Liver (tissue), 8 donors: ENCODE measurements at regions not wholly inside any gene's neighbourhood (a gene's known extent, or its start where the extent isn't known, plus 50 kb on each side); places are given as distances from the start of the nearest gene placed in this dataset.

Experiments used
- DNase-seq: peaks from one replicate; pipeline ENCODE4 v3.0.0-alpha.2; 2017; ENCODE audit warnings: low spot score
- H3K27ac ChIP-seq, 2 donors: one replicate each; pipeline ENCODE4 v1.7.0; 2013; ENCODE audit warnings: inconsistent platforms in 2 of 2, low read length in 2 of 2, control low read depth in 1 of 2, low read depth in 1 of 2, mild to moderate bottlenecking in 1 of 2
- H3K27me3 ChIP-seq, 4 donors: one replicate each; pipeline versions ENCODE4 v1.6.1 to v1.7.0; 2013; ENCODE audit warnings: low read length in 3 of 4, inconsistent platforms in 1 of 4, mild to moderate bottlenecking in 1 of 4, moderate library complexity in 1 of 4; ENCODE audit not compliant: control insufficient read depth in 4 of 4, insufficient read depth in 4 of 4
- H3K36me3 ChIP-seq, 4 donors: one replicate each; pipeline versions ENCODE4 v1.6.1 to v1.7.0; 2013; ENCODE audit warnings: low read length in 3 of 4, mild to moderate bottlenecking in 3 of 4, low read depth in 1 of 4, moderate library complexity in 1 of 4; ENCODE audit not compliant: control insufficient read depth in 4 of 4, insufficient read depth in 3 of 4
- H3K4me1 ChIP-seq, 4 donors: one replicate each; pipeline versions ENCODE4 v1.6.1 to v1.7.0; 2013; ENCODE audit warnings: low read length in 3 of 4, mild to moderate bottlenecking in 3 of 4, moderate library complexity in 1 of 4; ENCODE audit not compliant: control insufficient read depth in 4 of 4, insufficient read depth in 4 of 4
- H3K4me3 ChIP-seq, 3 donors: one replicate each; pipeline versions ENCODE4 v1.6.1 to v1.7.0; 2013; ENCODE audit warnings: low read length in 3 of 3, control low read depth in 1 of 3, low read depth in 1 of 3, mild to moderate bottlenecking in 1 of 3
- H3K9ac ChIP-seq, 2 donors: one replicate each; pipeline ENCODE4 v1.7.0; 2013; ENCODE audit warnings: low read length in 2 of 2, mild to moderate bottlenecking in 2 of 2, moderate library complexity in 2 of 2, control low read depth in 1 of 2, low read depth in 1 of 2
- H3K9me3 ChIP-seq, 4 donors: one replicate each; pipeline versions ENCODE4 v1.6.1 to v1.7.0; 2013; ENCODE audit warnings: low read length in 3 of 4; ENCODE audit not compliant: control insufficient read depth in 4 of 4
- ATF3 ChIP-seq: IDR thresholded peaks from 2 replicates; pipeline ENCODE4 v1.6.1; 2016; ENCODE audit warnings: antibody characterized with exemption
- EGR1 ChIP-seq, 2 donors: IDR thresholded peaks; 2 replicates each; pipeline ENCODE4 v1.6.1; 2016 to 2018; ENCODE audit warnings: antibody characterized with exemption in 2 of 2, low read depth in 2 of 2
- FOXA1 ChIP-seq: IDR thresholded peaks from 2 replicates; pipeline ENCODE4 v1.6.1; 2016; ENCODE audit warnings: antibody characterized with exemption
- FOXA2 ChIP-seq: IDR thresholded peaks from 2 replicates; pipeline ENCODE4 v1.6.1; 2016; ENCODE audit warnings: antibody characterized with exemption
- GABPA ChIP-seq, 2 donors: IDR thresholded peaks in 1 of 2; conservative IDR thresholded peaks in 1 of 2; 2 replicates each; pipeline ENCODE4 v1.6.1; 2016; ENCODE audit warnings: antibody characterized with exemption in 2 of 2, mild to moderate bottlenecking in 1 of 2, moderate library complexity in 1 of 2
- HNF4A ChIP-seq, 2 donors: conservative IDR thresholded peaks; 2 replicates each; pipeline ENCODE4 v1.6.1; 2016; ENCODE audit warnings: antibody characterized with exemption in 2 of 2, mild to moderate bottlenecking in 2 of 2
- HNF4G ChIP-seq: IDR thresholded peaks from 2 replicates; pipeline ENCODE4 v1.6.1; 2016; ENCODE audit warnings: antibody characterized with exemption
- JUND ChIP-seq, 2 donors: IDR thresholded peaks; 2 replicates each; pipeline ENCODE4 v1.6.1; 2016; ENCODE audit warnings: antibody characterized with exemption in 2 of 2
- MAX ChIP-seq: IDR thresholded peaks from 2 replicates; pipeline ENCODE4 v1.6.1; 2016; ENCODE audit warnings: antibody characterized with exemption
- NR2F2 ChIP-seq: IDR thresholded peaks from 2 replicates; pipeline ENCODE4 v1.6.1; 2016; ENCODE audit warnings: antibody characterized with exemption
- RAD21 ChIP-seq, 2 donors: IDR thresholded peaks; 2 replicates each; pipeline ENCODE4 v1.6.1; 2016; ENCODE audit warnings: antibody characterized with exemption in 2 of 2, mild to moderate bottlenecking in 2 of 2
- REST ChIP-seq: IDR thresholded peaks from 2 replicates; pipeline ENCODE4 v1.6.1; 2016; ENCODE audit warnings: antibody characterized with exemption, mild to moderate bottlenecking
- RXRA ChIP-seq, 2 donors: IDR thresholded peaks; 2 replicates each; pipeline ENCODE4 v1.6.1; 2017 to 2018; ENCODE audit warnings: antibody characterized with exemption in 2 of 2, mild to moderate bottlenecking in 1 of 2
- SP1 ChIP-seq: IDR thresholded peaks from 2 replicates; pipeline ENCODE4 v1.6.1; 2018; ENCODE audit warnings: antibody characterized with exemption, mild to moderate bottlenecking
- TAF1 ChIP-seq: conservative IDR thresholded peaks from 2 replicates; pipeline ENCODE4 v1.6.1; 2016; ENCODE audit warnings: antibody characterized with exemption, mild to moderate bottlenecking
- YY1 ChIP-seq: IDR thresholded peaks from 2 replicates; pipeline ENCODE4 v1.6.1; 2016; ENCODE audit warnings: antibody characterized with exemption, mild to moderate bottlenecking
- ZBTB33 ChIP-seq: IDR thresholded peaks from 2 replicates; pipeline ENCODE4 v1.6.1; 2016; ENCODE audit warnings: antibody characterized with exemption
- WGBS: extraction: QIAGEN DNeasy Blood & Tissue Kit; methylation state at CpG from one replicate; pipeline ENCODE4 v1.1.7; 2013; 5-methylcytosine and 5-hydroxymethylcytosine counted together
- TF ChIP-seq, protein P1 (sequence below): fragments of 150-350 bp; IDR thresholded peaks from 2 replicates; pipeline ENCODE4 v1.5.1; 2017; ENCODE audit warnings: improper control_type of control experiment, low read depth, low read length; ENCODE audit not compliant: missing input control
- donor health status: healthy.
- donor health status: healthy.
- donor health status: healthy.
- donor health status: healthy.
- donor health status: healthy.

DNA sequence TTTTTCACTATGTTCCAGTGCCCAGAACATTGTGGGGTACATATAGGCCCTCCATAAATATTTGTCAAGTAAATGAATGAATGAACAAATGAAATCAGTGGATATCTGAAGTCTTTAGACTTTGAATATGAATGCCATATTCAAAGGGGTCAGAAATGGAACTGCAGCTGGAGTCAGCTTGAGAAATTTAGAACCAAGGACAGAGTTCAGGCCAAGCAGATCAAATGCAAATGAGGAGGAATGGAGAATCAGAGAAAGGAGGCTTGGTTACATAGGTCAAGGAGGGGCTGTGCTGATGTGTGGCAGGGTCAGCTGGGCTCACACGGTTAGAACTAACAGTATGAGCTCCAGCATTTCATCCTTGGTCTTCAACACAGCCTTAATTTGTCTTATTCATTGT, 104.0 kb upstream of the SEL1L start (continued):
- no peak for TF ChIP-seq ZBTB33
- no peak for TF ChIP-seq TAF1
- TF ChIP-seq FOXA1, result no peak

DNA sequence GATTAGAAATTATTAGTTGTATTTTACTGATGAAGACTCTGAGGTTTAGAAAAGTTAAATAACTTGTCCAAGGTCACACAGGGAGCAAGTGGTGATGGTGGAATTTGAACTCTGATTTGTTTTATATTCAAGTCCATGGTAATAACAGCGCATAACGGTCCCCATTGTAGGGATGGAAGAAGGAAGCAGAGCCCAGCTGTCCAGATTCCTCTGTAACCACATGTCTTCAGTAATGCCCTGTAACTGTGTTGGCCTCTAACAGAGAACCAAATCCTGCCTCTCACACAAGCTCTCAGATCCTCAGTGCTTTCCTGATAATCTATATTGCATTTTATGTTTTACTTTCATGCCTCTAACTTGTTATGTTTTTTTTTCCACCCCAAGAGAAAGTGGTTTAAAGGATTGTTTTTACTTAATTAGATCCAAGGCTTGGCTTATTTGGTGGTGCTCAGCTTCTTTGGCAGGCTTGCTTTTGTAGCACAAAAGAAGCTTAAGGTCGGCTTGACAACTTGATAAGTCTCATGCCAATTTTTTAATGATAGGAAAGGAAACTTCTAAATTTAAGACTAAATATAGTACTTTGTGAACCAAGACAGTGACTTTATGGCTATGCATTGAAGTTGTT, 105.1 kb upstream of the SEL1L start:
- Histone ChIP-seq H3K9ac (no peak overlapping the region), H3K36me3 (no peaks in the 10 kb centered on the region), H3K4me1 (no peaks in the 10 kb centered on the region), H3K4me3 (no peak overlapping the region), H3K27me3 (no peaks in the 10 kb centered on the region), H3K9me3 (no peaks in the 10 kb centered on the region), H3K27ac (no peak overlapping the region)
- WGBS, result 81% methylated on average over 3 of the region's 3 CpGs
- TF ChIP-seq HNF4A (conservative IDR thresholded peaks at IDR 0.05) (no peak), RXRA (IDR thresholded peaks at IDR 0.05) (no peak), GABPA (IDR thresholded peaks at IDR 0.05 in 1 of 2, conservative IDR thresholded peaks at IDR 0.05 in 1 of 2) (no peak), JUND (IDR thresholded peaks at IDR 0.05) (no peak), TAF1 (no peak), MAX (no peak), FOXA2 (no peak), YY1 (no peak), ZBTB33 (no peak), ATF3 (no peak), RAD21 (IDR thresholded peaks at IDR 0.05) (no peak), EGR1 (IDR thresholded peaks at IDR 0.05; ENCODE audit: low read depth in 2 of 2) (no peak), HNF4G (no peak), REST (no peak), SP1 (no peak), NR2F2 (no peak), FOXA1 (no peak)
- TF ChIP-seq, protein P1, sequence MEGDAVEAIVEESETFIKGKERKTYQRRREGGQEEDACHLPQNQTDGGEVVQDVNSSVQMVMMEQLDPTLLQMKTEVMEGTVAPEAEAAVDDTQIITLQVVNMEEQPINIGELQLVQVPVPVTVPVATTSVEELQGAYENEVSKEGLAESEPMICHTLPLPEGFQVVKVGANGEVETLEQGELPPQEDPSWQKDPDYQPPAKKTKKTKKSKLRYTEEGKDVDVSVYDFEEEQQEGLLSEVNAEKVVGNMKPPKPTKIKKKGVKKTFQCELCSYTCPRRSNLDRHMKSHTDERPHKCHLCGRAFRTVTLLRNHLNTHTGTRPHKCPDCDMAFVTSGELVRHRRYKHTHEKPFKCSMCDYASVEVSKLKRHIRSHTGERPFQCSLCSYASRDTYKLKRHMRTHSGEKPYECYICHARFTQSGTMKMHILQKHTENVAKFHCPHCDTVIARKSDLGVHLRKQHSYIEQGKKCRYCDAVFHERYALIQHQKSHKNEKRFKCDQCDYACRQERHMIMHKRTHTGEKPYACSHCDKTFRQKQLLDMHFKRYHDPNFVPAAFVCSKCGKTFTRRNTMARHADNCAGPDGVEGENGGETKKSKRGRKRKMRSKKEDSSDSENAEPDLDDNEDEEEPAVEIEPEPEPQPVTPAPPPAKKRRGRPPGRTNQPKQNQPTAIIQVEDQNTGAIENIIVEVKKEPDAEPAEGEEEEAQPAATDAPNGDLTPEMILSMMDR, result no peak
- DNase-seq, result no peak
